HG03439 (cell line): ENCODE measurements at regions not wholly inside any gene's neighbourhood (a gene's known extent, or its start where the extent isn't known, plus 50 kb on each side); places are given as distances from the start of the nearest gene placed in this dataset.
"Not testable (repeated sequence)": the region's sequence is repeated elsewhere in the genome, so short reads cannot be mapped to it uniquely, and the experiment has no call there.

Experiments
- ATAC-seq: cut with Tn5 transposase; IDR thresholded peaks from one replicate; pipeline ENCODE4 v1.9.1; 2021; ENCODE audit warnings: mild to moderate bottlenecking, moderate library complexity; ENCODE audit not compliant: unreplicated experiment

- no peak for ATAC-seq
These were observed 173.0 kb upstream of the ADCY1 start for GRCh38 chr7:45401155-45401554.

- ATAC-seq, result no peak
These were observed 172.3 kb upstream of the ADCY1 start for GRCh38 chr7:45401851-45402250.

GRCh38 chr7:45402480-45403218 lies 171.5 kb upstream of the ADCY1 start:
- ATAC-seq, result no peak

- ATAC-seq, result no peak
These were observed 169.5 kb upstream of the ADCY1 start for GRCh38 chr7:45404622-45405021.

GRCh38 chr7:45407730-45408408 lies 166.3 kb upstream of the ADCY1 start:
- no peak for ATAC-seq

GRCh38 chr7:45408409-45408737 lies 165.8 kb upstream of the ADCY1 start:
- no peak for ATAC-seq

GRCh38 chr7:45410893-45411292 lies 163.3 kb upstream of the ADCY1 start:
- no peak for ATAC-seq

GRCh38 chr7:45413419-45413818 lies 160.7 kb upstream of the ADCY1 start:
- ATAC-seq, result no peak

GRCh38 chr7:45414226-45414625 lies 159.9 kb upstream of the ADCY1 start:
- no peak for ATAC-seq

- no peak for ATAC-seq
These were observed 158.9 kb upstream of the ADCY1 start for GRCh38 chr7:45415265-45415664.

- no peak for ATAC-seq
These were observed 157.3 kb upstream of the ADCY1 start for GRCh38 chr7:45416846-45417245.

- no peak for ATAC-seq
These were observed 156.9 kb upstream of the ADCY1 start for GRCh38 chr7:45417268-45417667.

GRCh38 chr7:45417735-45418134 lies 156.4 kb upstream of the ADCY1 start:
- ATAC-seq, result no peak

- ATAC-seq, result no peak
These were observed 153.2 kb upstream of the ADCY1 start for GRCh38 chr7:45420843-45421495.

- ATAC-seq, result no peak
These were observed 152.4 kb upstream of the ADCY1 start for GRCh38 chr7:45421806-45422205.

- no peak for ATAC-seq
These were observed 143.8 kb upstream of the ADCY1 start for GRCh38 chr7:45430397-45430796.

- ATAC-seq, result no peak
These were observed 139.9 kb upstream of the ADCY1 start for GRCh38 chr7:45434167-45434784.

- ATAC-seq, result no peak
These were observed 139.0 kb upstream of the ADCY1 start for GRCh38 chr7:45435131-45435530.

GRCh38 chr7:45435846-45436245 lies 138.3 kb upstream of the ADCY1 start:
- no peak for ATAC-seq

- not testable (repeated sequence) for ATAC-seq
These were observed 133.4 kb upstream of the ADCY1 start for GRCh38 chr7:45440776-45441175.

GRCh38 chr7:45443263-45443662 lies 130.9 kb upstream of the ADCY1 start:
- no peak for ATAC-seq
